ENCODE measurements at regions not wholly inside any gene's neighbourhood (a gene's known extent, or its start where the extent isn't known, plus 50 kb on each side); places are given as distances from the start of the nearest gene placed in this dataset.

- BruUV-seq (replicated peaks) = no TSS peak
- H3K36me3 ChIP-seq (ENCODE audit: control insufficient read depth in 2 of 2, insufficient read depth in 2 of 2, low read length in 1 of 2) = no peaks in the 10 kb centered on the region
- no peaks in the 10 kb centered on the region for H3K27me3 ChIP-seq (replicated peaks in 1 of 2; ENCODE audit: control insufficient read depth in 2 of 2, insufficient read depth in 2 of 2, low read length in 1 of 2)
- WGBS (ENCODE audit: insufficient coverage, insufficient replicate concordance, low lambda C conversion rate, missing lambda C conversion rate) = 12% methylated on average over 3 of the region's 3 CpGs
- DNase-seq (ENCODE audit: low read depth, low spot score) (no peak), ATAC-seq (no peak), FAIRE-seq (no peak)
- ChIA-PET SMC1A (ENCODE audit: uncharacterized antibody, unreplicated experiment) (interaction anchor here (0.7 kb wide), 1 partner anchor 26 kb away, joined by 3 read pairs; no protein-coding TSS in a partner anchor), CTCF (no interaction called here), RAD21 (ENCODE audit: unreplicated experiment) (no interaction called here), POLR2A (no interaction called here)
- H3K4me3 ChIP-seq = no peak overlapping the region
- H3K9ac ChIP-seq (ENCODE audit: control insufficient read depth, insufficient read depth, low read length) = no peak overlapping the region
- no peaks in the 10 kb centered on the region for H3K4me1 ChIP-seq (ENCODE audit: control insufficient read depth, insufficient read depth, low read length)
- H3K79me2 ChIP-seq (ENCODE audit: control insufficient read depth, insufficient read depth, low read length) = no peaks in the 10 kb centered on the region
- no peak overlapping the region for H3K27ac ChIP-seq (ENCODE audit: control insufficient read depth, insufficient read depth)
- intact Hi-C loops (cut with micrococcal nuclease; ENCODE audit: unreplicated experiment) (no loop called here), in situ Hi-C loops (cut with MboI) (no loop called here)
- H2AFZ ChIP-seq (ENCODE audit: control insufficient read depth, low read depth, low read length) = no peak overlapping the region
- no peak overlapping the region for H3K4me2 ChIP-seq (ENCODE audit: control insufficient read depth, insufficient read depth)
- H4K20me1 ChIP-seq (ENCODE audit: control insufficient read depth, insufficient read depth) = no peaks in the 10 kb centered on the region
- no peaks in the 10 kb centered on the region for H3K9me3 ChIP-seq (replicated peaks; ENCODE audit: control insufficient read depth, insufficient read depth, low read length)
- TF ChIP-seq CHD4 (IDR thresholded peaks at IDR 0.05) (no peak), HCFC1 (IDR thresholded peaks at IDR 0.05; ENCODE audit: low read length) (no peak), CTCF (IDR thresholded peaks at IDR 0.05 in 2 of 3, conservative IDR thresholded peaks at IDR 0.05 in 1 of 3; ENCODE audit: control insufficient read depth in 2 of 3, extremely low read depth in 1 of 3, insufficient read depth in 1 of 3, low read depth in 3 of 3, low read length in 3 of 3) (no peak), POLR2A (IDR thresholded peaks at IDR 0.05; ENCODE audit: low read depth, low read length) (no peak), NFIC (IDR thresholded peaks at IDR 0.05; ENCODE audit: low read depth, low read length) (no peak), NFYB (IDR thresholded peaks at IDR 0.05; ENCODE audit: insufficient read depth, low read depth, low read length) (no peak), SREBF2 (IDR thresholded peaks at IDR 0.05; ENCODE audit: low read length) (no peak), GATAD2B (conservative IDR thresholded peaks at IDR 0.05; ENCODE audit: low read depth) (no peak), E2F8 (IDR thresholded peaks at IDR 0.05; ENCODE audit: low read depth, partially characterized antibody) (no peak), DPF2 (IDR thresholded peaks at IDR 0.05) (no peak)
Measured at GRCh38 chr7:84803979-84804378, 382.9 kb downstream of the SEMA3D start.

Data from GM12878 (cell line).